GM19463 (cell line): ENCODE measurements at regions not wholly inside any gene's neighbourhood (a gene's known extent, or its start where the extent isn't known, plus 50 kb on each side); places are given as distances from the start of the nearest gene placed in this dataset.

Source experiments
- ATAC-seq: cut with Tn5 transposase; IDR thresholded peaks from one replicate; pipeline ENCODE4 v1.9.1; 2021; ENCODE audit warnings: mild to moderate bottlenecking, moderate library complexity; ENCODE audit not compliant: unreplicated experiment

DNA sequence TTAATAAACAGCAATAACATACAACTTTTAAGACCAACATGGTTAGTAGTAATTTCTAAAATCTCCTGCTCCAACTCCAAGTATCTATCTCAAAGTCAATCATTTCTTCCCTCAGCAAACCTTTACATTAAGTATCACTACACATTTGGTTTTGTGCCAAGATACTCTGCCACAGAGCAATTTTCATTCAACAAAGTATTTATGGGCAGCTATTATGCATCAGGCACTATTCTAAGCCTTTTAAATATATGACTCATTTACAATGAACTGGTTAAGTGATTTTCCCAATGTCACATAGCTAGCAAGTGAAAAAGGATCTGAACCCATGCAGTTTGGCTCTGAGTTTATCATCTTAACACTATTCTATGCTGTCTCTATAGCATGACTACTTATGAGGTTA is 264.3 kb downstream of the NOL4 start:
- no peak for ATAC-seq

DNA sequence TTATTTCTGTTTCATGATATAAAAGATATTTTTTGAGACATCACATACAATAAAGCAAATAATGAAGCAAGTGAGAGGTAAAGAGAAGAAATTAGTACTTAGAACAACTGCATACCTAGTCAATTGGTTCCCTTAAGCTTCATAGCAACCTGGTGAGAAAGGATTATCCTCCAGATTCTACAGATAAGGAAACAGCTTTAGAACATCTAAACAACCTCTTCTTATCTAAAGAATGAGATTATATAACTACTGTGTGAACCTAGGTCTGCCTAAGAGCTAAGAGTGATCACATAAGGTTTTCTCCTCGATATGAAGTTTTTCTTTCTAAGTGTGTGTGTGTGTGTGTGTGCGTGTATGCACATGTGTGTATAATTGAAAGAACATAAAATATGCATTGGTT is 265.1 kb downstream of the NOL4 start:
- no peak for ATAC-seq

DNA sequence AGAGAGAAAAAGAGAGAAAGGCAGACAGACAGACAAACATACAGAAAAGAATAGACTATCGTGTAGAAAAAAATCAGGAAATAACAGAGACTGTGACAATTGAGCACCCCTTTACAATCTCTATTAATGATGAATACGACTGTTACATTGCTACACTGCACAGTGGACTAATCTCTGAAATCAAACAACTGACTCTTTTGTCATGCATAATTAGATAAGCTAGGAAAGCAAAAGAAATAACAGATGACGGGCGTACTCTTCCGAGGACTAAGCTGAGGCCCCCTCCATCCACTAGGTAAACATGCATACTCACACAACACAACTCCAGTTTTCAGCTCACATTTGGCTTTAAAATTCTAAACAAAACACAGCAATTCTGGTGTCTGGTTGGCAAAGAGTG is 267.0 kb downstream of the NOL4 start:
- ATAC-seq = no peak

DNA sequence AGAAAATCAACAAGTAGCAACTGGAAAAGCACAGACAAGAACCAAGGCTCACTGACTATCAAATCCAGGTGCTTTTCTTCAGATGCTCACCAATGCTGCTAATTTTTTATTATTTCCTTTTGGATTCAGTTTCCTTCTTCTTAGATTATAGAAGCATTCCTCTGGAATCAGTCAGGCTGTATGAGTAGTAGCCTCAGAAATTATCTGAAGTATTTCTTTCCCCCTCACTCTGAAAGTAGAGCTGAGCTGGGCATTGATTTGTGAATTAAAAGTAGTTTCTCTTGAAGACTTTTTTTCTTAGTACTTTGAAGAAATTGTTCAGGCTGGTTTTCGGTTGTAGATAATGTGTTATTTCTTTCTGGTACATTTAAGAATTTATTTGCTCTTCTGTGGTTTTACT is 273.7 kb downstream of the NOL4 start:
- ATAC-seq = no peak

DNA sequence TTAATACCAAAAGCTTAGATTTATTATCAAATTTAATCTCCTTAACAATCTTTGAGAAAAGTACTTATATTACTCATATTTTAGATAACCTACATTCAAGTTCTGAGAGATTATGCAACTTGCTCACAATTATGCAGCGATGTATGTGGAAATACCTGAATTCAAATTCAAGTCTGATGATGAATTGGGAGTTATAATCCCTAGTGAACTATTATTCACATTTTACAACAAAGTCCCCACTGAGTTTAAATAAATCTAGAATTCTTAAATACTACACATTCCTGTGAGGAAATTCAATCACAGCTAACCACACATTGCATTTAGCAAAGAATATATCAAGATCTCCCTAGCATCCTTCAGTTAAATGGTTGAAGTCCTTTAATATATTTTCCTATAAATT is 278.4 kb downstream of the NOL4 start:
- no peak for ATAC-seq

DNA sequence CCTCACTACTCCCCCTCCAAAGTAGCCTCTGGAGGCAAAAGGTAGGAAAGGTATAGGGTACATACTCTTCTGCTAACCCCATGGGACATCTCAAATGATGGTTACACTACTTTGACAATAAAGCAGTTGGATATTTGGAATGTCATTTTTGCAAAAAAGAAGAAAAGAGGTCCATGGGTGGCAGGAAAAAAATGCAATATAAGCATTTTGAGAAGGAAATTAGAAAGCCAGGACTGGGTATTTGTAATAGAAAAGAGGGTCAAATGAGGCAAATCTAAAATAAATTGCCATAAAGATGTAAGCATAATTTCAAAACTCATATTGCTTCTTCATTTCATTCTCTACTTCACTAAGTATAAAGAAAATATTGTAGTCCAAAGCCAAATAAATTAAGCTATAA is 280.2 kb downstream of the NOL4 start:
- no peak for ATAC-seq

DNA sequence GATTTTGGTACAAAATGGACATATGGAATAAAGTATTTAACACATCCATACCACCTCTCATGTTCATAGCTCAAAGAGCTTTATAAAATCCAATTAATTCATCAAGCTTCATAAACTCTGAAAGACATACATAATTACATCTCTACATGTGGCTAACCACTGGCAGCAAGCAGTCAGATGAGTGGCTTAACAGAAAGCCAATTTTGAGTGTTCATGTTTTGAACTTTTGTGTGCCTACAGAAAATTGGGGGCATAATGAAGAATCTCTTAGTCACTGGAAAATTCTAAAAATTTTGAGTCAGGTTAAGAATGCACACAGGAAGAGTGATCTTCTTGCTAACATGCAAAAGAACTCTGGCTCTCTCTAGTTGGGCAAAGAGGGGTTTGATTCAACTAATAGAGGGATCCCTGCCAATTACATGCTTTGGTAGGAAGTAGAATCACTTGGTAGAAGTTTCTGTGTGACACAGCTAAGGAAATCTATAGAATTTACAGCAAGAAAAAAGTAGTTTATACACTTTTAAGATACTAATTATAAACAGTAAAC is 287.4 kb downstream of the NOL4 start:
- ATAC-seq = no peak

DNA sequence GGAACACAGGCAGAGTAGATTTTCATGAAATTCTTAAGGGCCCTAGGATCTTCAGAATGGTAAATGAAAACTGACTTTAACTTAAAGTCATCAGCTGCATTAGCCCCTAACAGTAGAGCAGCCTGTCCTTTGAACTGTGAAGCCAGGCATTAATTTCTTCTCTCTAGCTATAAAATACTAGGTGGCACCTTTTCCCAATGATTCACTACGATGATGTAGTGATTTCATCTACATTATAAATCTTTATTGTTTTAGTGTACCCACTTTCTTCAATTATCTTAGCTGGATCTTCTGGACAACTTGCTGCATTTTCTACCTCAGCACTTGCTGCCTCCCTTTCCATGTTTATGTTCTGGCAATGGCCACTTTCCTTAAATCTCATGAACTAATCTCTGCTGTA is 290.5 kb downstream of the NOL4 start:
- ATAC-seq = no peak

DNA sequence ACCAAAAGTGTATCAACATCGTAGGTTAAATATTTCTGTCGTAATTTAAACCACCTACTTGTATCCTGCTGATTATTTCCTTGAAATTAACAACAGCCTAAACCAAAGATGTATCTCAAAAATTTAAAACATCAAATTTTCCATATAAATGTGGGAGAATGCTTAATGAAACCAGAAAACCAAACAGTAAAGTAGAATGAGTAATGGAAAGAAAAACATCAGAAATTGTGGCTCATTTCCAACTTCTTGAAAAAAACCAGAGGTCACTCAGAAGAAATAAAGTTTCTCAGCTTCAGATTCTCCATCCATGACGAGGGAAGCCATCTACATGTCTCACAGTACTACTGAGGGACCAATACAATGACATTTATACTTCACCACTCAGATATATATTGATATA is 296.5 kb downstream of the NOL4 start:
- no peak for ATAC-seq

DNA sequence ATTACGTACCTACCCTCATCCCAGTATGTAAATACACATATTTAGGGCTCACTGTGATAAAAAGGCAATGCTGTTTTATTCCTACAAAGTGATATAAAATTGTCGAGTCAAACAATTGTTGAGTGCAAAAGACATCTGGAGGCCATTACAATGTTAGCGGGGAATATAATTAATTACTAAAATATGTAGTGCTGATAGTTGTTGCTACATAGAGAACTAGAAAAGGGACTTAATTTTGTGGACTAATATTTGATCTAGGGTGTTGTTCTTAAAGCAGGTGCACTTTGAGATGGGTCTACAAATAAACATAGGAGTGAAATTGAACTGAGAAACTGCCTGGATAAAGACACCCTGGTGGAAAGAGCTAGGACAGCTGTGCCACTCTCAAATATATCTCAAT is 300.1 kb downstream of the NOL4 start:
- no peak for ATAC-seq

DNA sequence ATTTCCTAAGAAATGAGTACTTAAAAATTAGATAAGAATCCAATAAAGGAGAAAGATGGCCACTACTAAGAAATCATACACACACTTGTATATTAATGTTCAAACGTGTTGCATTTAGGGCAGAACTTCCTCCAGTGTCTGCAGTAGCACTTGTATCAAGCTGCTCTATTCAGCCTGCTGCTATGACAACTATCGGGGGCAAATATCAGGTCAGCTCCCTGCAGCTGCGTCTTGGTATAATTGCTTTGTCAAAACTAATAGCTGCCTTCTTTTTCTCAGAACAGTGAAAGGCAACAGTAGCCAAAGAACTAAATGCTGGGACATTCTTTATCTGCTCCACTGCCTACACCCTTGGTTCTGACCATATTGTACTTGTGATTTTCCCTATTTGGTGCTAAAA is 300.7 kb downstream of the NOL4 start:
- no peak for ATAC-seq

DNA sequence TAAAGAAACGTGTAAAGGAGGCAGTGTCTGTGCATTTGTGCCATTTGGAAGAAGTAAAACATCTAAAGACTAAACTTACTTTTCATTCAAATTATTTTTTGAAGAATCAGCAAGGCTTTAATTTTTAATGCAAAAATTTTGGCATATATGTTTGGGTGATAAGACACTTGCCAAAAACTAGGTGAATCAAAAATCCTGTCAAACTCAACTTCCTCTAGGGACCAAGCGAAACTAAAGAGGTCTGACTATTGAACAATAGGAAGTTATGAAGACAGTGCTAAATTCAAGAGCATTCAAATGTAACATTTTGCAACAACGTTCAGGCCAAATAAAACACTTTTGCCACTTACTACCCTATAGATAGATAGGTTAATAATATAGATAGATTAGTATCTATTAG is 306.1 kb downstream of the NOL4 start:
- no peak for ATAC-seq

DNA sequence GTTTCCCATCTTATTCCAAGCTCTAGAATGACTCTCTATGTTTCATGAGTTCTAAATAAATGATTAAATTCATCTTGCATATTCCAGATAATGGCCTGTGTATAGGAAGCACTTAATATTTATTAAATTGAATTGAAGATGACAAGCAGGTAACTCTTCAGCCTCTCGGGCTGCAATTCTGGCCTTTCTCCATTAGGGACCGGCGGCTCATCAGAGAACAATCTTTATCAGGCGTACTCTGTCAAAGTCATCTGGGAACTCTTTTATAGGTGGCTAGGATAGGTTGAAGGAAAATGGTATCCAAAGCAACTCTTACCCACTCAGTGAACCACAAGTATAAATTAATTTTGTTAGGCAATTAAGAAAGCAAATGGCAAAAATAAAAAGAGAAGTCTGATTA is 308.5 kb downstream of the NOL4 start:
- no peak for ATAC-seq

DNA sequence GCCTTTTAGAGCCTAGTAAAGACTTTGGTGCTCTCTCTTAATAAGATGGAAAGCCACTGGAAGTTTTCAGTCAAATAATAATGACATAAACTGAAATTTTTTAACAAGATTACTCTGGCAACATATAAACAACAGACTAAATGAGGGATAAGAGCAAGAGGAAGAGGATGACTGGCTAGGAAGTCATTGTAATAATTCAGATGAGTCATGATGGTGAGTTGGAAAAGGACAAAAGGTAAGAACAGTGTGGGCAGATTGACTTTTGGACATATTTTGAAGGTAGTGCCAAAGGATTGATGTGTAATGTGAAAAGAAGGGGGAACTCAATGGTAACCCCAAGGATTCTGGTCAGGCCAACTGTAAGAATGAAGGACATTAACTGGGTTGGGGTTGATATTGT is 310.3 kb downstream of the NOL4 start:
- ATAC-seq = no peak

DNA sequence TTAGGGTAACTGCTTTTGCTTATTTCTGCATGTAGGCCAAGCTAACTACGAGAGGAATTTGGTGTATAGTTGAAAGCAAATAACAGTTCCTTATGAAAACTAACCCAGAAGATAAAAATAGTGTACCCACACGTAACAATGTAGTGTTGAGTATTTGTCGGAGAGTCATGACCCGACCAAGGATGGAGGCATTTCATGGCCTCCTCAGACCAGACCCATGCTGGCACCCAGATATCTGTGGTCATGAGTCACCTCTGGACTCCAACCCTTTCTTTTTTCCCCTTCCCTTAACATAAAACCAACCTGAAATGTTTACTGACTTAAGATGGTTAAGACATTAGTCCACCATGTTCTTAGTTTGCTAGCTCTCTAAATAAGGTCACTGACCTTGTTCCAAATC is 318.7 kb downstream of the NOL4 start:
- no peak for ATAC-seq

DNA sequence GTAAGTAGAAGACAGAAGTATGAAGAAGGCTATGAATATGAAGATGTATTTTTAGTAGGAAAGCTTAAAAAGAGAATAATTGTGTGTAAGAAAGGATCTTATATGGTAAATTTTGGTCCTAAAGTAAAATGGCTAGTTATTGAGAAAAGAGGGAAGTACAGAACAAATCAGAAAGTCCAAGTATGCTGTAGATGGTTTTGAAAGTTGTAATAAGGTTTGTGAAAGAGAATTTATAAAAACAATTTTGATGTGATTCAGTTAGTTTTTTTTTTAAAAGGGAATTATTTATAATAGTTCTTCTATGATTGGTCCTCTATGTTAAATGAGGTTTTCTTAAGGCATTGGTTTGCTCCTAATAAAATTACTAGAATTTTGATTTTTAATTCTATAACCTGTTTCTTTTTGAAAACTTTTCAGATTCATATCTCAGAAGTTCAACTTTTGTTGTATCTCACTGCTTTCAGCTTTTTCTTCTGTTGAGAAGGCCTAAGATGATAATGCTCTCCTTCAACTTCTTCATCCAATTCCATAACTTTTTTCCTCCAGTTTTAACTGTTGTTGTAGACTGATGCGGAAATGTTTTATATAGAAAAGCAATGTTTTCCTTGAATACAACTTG is 322.7 kb downstream of the NOL4 start:
- ATAC-seq = no peak

DNA sequence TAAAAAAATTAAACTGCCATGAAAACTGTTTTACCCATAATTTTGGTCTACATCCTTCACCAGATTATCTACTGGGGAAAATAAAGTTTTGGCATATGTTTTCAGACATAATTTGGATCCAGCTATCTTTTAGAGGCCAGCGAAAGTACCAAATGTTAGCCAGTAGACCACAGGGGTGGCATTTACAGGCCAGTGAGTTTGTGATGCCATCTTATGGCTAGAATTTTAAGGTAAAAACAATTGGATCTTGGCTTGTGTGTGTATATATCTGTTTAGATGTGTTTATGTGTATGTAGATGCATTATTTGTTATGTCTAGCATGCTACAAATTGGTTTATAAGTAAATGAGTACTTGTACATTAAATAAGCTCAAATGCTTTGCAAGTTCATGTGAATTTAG is 322.6 kb downstream of the ASXL3 start:
- no peak for ATAC-seq

DNA sequence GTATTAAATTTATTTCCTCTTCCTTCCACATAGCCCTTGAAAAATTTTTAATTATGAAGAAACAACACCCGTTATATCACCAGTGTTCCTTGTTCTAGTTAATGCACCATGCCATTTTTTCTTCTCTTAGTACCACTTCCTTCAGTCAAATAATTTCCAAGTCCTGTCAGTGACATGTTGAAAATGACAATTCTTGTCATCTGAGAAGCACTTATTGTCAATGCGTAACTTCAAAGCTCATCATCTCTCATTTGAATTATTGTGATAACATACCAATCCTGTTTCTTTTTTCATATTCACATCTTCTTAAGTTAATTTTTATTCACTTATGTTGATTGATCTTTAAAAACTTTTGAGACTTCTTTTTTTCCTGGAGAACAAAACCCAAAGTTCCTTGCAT is 320.4 kb downstream of the ASXL3 start:
- no peak for ATAC-seq

DNA sequence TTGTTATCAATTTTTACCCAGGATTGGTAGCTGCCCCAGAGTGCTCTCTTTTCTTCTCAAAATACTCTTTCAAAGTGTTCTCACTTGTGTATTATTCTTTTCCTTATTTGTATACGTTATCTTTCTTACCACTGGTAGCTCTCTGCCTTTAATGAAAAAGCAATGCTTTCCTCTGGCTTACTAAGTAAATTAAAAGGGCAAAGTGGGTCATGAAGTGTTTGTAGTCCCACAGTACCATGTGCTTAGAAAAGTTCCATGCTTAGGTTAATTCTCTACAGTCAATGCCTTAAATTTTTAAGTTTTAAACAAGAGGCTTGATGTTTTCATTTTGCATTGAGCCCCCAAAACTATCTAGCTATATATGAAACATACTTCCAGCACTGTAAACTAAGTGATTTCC is 300.2 kb downstream of the ASXL3 start:
- no peak for ATAC-seq

DNA sequence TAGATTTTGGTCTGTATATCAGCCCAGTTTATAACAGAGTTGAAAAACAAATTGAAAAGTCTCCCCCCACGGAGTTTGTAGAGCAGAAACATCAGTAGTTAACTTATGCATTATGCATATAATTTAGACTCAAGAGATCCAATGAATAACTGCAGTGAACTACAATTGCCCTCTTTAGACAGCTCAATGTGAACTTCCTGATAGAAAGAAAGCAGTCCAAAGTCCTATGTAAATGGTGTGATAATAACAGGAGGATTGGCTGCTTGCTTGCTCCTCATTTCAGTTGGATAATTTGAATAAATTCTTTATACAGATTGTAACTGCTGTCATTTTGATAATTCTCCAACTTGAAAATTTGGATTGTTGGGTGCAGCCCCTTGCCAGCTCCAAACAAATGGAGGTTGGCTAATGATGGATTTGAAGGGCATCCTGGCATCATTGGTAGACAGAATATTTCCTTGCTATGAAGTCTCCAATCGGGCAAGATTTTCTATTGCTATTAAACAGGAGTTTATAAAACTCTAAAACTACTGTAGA is 297.1 kb downstream of the ASXL3 start:
- no peak for ATAC-seq

DNA sequence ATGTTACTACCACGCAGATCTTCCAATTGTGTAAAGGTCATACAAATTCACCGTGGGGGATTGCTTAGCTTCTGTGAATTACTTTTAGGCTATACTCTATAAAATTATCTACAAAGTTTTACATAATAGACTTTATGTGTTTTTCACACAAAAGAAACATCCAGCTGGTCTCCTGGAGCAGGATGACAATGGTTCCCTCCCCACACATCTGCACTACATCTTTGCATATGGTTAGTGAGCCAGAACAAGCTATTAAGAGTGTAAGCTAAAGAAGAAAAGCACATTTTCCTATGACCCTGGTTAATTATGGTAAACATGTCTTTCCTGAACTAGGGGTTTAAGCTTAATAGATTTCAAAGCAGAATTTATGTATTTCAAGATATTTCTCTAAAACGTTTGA is 295.1 kb downstream of the ASXL3 start:
- ATAC-seq = no peak

DNA sequence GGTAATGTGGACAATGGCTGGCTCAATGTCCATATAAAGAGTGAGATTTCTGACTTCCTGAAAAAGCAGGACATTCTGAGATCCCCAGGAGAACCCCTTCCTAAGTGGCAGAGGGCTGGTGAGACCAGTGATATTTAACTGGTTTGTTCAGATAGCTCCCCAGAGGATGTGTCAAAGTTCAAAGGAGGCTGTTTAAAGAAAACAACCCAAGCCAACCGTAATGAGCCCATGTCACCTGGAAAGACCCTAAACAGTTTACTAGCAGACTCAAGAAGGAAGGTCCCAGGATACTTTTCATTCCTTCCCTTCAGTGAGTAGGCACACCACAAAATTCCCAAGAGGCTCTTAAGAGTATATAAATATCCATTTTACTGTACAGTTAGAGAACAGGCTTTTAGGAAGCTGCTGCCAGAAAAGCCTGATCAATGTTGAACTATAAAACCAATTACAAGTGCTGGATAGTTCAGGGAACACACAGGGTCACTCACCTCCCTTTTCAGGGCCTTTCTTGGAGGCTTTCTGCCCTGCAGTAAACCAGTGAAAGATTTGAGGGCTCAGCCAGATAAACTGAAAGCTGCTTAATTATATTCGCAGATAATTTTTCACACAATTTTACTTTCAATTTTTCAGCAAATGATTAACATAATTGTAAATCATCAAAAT is 293.5 kb downstream of the ASXL3 start:
- no peak for ATAC-seq

DNA sequence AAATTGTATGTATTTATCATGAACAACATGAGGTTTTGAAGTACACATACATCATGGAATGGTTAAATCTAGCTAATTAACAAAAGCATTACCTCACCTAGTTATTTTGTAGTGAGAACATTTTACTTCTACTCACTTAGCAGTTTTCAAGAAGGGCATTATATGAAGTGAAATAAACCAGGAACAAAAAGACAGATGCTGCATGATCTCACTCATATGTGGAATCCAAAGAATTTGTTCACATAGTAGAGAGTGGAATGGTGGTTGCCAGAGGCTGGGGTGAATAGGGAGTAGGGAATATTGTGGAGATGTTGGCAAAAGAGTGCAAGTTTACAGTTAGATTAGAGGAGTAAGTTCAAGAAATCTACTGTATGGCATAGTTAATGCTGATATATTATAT is 292.0 kb downstream of the ASXL3 start:
- ATAC-seq = no peak
